Upper lobe of left lung (tissue), 6 donors: ENCODE measurements at regions not wholly inside any gene's neighbourhood (a gene's known extent, or its start where the extent isn't known, plus 50 kb on each side); places are given as distances from the start of the nearest gene placed in this dataset.

Experiments used
- ATAC-seq, 2 donors: fragments of 200-7000 bp; cut with Tn5 transposase; one replicate each; pipeline ENCODE4 v1.9.1; 2022; ENCODE audit warnings: mild to moderate bottlenecking in 2 of 2, moderate library complexity in 2 of 2; ENCODE audit not compliant: low FRiP score in 2 of 2
- DNase-seq, 2 donors: peaks; one replicate each; pipeline ENCODE4 v3.0.0-alpha.2; 2019 to 2020
- H3K27ac ChIP-seq, 4 donors: fragments of 200-600 bp; sonication (generic); one replicate each; pipeline ENCODE4 v1.5.1; 2016 to 2019
- H3K27me3 ChIP-seq, 4 donors: fragments of 200-600 bp; sonication (generic); one replicate each; pipeline ENCODE4 v1.5.1; 2017 to 2019
- H3K36me3 ChIP-seq, 4 donors: fragments of 200-600 bp; sonication (generic); one replicate each; pipeline ENCODE4 v1.5.1; 2016 to 2019
- H3K4me1 ChIP-seq, 4 donors: fragments of 200-600 bp; sonication (generic); one replicate each; pipeline ENCODE4 v1.5.1; 2018 to 2019
- H3K4me3 ChIP-seq, 4 donors: fragments of 200-600 bp; sonication (generic); one replicate each; pipeline ENCODE4 v1.5.1; 2017 to 2019; ENCODE audit warnings: mild to moderate bottlenecking in 2 of 4, moderate library complexity in 1 of 4
- H3K9me3 ChIP-seq, 4 donors: fragments of 200-600 bp; sonication (generic); one replicate each; pipeline ENCODE4 v1.5.1; 2018 to 2019
- EP300 ChIP-seq, 4 donors: sonication (generic); formaldehyde crosslinking; IDR thresholded peaks; one replicate each; pipeline ENCODE4 v1.5.1; 2017; ENCODE audit warnings: antibody characterized with exemption in 4 of 4, control low read depth in 2 of 4
- POLR2A ChIP-seq, 4 donors: fragments of 450-650 bp; IDR thresholded peaks; one replicate each; pipeline ENCODE4 v1.5.1; 2016 to 2017; ENCODE audit warnings: antibody characterized with exemption in 4 of 4, mild to moderate bottlenecking in 2 of 4
- POLR2AphosphoS5 ChIP-seq, 2 donors: sonication (generic); formaldehyde crosslinking; IDR thresholded peaks; one replicate each; pipeline ENCODE4 v1.5.1; 2017; ENCODE audit warnings: antibody characterized with exemption in 2 of 2
- WGBS, 2 donors: methylation state at CpG; one replicate each; pipeline ENCODE4 v1.1.5; 2017 to 2018; 5-methylcytosine and 5-hydroxymethylcytosine counted together
- TF ChIP-seq, protein P1 (sequence below), 6 experiments: fragments of 450-650 bp in 4 of 6; fragments of 200-600 bp in 2 of 6; sonication (generic) in 2 of 6; IDR thresholded peaks; one replicate each; pipeline ENCODE4 v1.5.1; 2016 to 2019; ENCODE audit warnings: antibody characterized with exemption in 6 of 6
- donor health status: DM: no; HTN: no; CAD: no; lungs with moderate emphysema.
- donor health status: DM: no; HTN: yes; CAD: no; lungs with severe emphysema.

DNA sequence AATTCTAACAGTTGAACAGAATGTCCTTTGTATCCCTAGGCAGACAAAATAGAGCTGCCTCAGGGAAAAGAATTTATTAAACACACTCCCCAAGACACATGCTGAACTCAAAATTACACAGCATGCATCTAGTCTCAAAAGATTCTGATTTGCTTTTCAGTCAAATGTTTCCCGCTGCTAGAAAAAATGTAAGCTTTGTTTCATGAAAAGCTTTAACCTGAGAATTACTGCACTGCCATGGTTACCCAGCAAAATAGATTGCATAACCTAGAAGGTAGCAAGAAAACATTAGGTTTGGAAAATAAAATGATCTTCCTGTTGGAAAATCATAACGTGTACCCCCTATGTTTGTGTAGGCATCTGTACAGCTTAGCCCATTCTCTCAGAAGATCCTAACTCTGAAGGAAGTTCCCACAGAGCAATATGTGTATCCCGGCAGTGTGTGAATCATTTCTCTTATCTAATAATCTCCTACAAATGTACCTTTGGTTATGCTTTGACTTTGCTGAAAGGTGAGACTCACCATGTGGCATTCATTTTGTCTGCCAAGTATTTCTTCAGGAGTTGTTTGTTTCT lies 646.9 kb downstream of the STPG2 start:
- WGBS, 2 donors = 49% methylated on average over 3 of the region's 3 CpGs
- no peak for ATAC-seq

DNA sequence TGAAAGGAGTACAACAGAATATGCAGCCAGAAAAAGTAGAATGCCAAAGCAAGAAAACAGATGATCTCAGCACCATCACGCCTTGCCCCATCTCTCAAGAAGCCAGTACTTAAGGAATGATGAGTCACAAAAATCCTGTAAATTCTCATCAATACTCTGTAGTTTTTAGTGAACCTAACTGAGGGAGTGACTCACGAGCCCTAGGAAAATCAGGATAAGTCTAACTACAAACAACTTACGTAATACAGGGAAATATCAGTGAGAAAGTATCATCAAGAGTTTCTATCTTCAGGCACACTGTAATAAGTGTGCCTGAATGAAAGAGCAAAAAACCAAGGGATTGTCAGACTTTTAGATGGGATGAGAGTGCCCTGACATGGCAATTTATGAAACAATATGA lies 644.4 kb downstream of the STPG2 start:
- no peak overlapping the region for H3K4me3 ChIP-seq
- WGBS, 2 donors = 75 to 91% methylated on average over 3 of the region's 3 CpGs
- no peaks in the 10 kb centered on the region for H3K9me3 ChIP-seq
- H3K27me3 ChIP-seq = no peaks in the 10 kb centered on the region
- peak in 1 of 2 donors; percentile 72 for ATAC-seq
- no peak for DNase-seq
- TF ChIP-seq POLR2A (IDR thresholded peaks at IDR 0.05) = no peak
- no peak for TF ChIP-seq EP300 (IDR thresholded peaks at IDR 0.05)
- TF ChIP-seq, protein P1, sequence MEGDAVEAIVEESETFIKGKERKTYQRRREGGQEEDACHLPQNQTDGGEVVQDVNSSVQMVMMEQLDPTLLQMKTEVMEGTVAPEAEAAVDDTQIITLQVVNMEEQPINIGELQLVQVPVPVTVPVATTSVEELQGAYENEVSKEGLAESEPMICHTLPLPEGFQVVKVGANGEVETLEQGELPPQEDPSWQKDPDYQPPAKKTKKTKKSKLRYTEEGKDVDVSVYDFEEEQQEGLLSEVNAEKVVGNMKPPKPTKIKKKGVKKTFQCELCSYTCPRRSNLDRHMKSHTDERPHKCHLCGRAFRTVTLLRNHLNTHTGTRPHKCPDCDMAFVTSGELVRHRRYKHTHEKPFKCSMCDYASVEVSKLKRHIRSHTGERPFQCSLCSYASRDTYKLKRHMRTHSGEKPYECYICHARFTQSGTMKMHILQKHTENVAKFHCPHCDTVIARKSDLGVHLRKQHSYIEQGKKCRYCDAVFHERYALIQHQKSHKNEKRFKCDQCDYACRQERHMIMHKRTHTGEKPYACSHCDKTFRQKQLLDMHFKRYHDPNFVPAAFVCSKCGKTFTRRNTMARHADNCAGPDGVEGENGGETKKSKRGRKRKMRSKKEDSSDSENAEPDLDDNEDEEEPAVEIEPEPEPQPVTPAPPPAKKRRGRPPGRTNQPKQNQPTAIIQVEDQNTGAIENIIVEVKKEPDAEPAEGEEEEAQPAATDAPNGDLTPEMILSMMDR (IDR thresholded peaks at IDR 0.05) = no peak
- no peak for TF ChIP-seq POLR2AphosphoS5 (IDR thresholded peaks at IDR 0.05)
- H3K27ac ChIP-seq = no peak overlapping the region
- no peaks in the 10 kb centered on the region for H3K36me3 ChIP-seq
- H3K4me1 ChIP-seq = no peaks in the 10 kb centered on the region

More for the DNA sequence above, 646.9 kb downstream of the STPG2 start:
- no peaks in the 10 kb centered on the region for H3K27me3 ChIP-seq
- no peak for TF ChIP-seq POLR2A (IDR thresholded peaks at IDR 0.05)
- TF ChIP-seq, protein P1 (IDR thresholded peaks at IDR 0.05) = no peak
- no peak for TF ChIP-seq EP300 (IDR thresholded peaks at IDR 0.05)
- no peak for TF ChIP-seq POLR2AphosphoS5 (IDR thresholded peaks at IDR 0.05)
- H3K9me3 ChIP-seq = no peaks in the 10 kb centered on the region
- H3K36me3 ChIP-seq = no peaks in the 10 kb centered on the region
- no peaks in the 10 kb centered on the region for H3K4me1 ChIP-seq
- no peak overlapping the region for H3K27ac ChIP-seq
- H3K4me3 ChIP-seq = no peak overlapping the region
- DNase-seq = no peak

GRCh38 chr4:97500423-97500822 lies 642.9 kb downstream of the STPG2 start:
- DNase-seq (no peak), ATAC-seq (no peak)
- no peak overlapping the region for H3K27ac ChIP-seq
- H3K4me1 ChIP-seq = no peaks in the 10 kb centered on the region
- no peaks in the 10 kb centered on the region for H3K36me3 ChIP-seq
- WGBS, 2 donors = 81 to 91% methylated on average over 2 of the region's 2 CpGs
- no peaks in the 10 kb centered on the region for H3K9me3 ChIP-seq
- no peaks in the 10 kb centered on the region for H3K27me3 ChIP-seq
- no peak for TF ChIP-seq POLR2A (IDR thresholded peaks at IDR 0.05)
- no peak for TF ChIP-seq POLR2AphosphoS5 (IDR thresholded peaks at IDR 0.05)
- TF ChIP-seq, protein P1 (IDR thresholded peaks at IDR 0.05) = no peak
- TF ChIP-seq EP300 (IDR thresholded peaks at IDR 0.05) = no peak
- H3K4me3 ChIP-seq = no peak overlapping the region

GRCh38 chr4:97504713-97505112 lies 638.6 kb downstream of the STPG2 start:
- no peak overlapping the region for H3K27ac ChIP-seq
- no peak for TF ChIP-seq EP300 (IDR thresholded peaks at IDR 0.05)
- TF ChIP-seq POLR2A (IDR thresholded peaks at IDR 0.05) = no peak
- TF ChIP-seq, protein P1 (IDR thresholded peaks at IDR 0.05) = no peak
- no peak for TF ChIP-seq POLR2AphosphoS5 (IDR thresholded peaks at IDR 0.05)
- H3K4me1 ChIP-seq = no peaks in the 10 kb centered on the region
- no peak for ATAC-seq
- DNase-seq = no peak
- no peaks in the 10 kb centered on the region for H3K36me3 ChIP-seq
- no peak overlapping the region for H3K4me3 ChIP-seq
- H3K9me3 ChIP-seq = no peaks in the 10 kb centered on the region
- no peaks in the 10 kb centered on the region for H3K27me3 ChIP-seq

GRCh38 chr4:97507587-97508245 lies 635.6 kb downstream of the STPG2 start:
- Histone ChIP-seq H3K4me3 (no peak overlapping the region), H3K27ac (no peak overlapping the region), H3K36me3 (no peaks in the 10 kb centered on the region), H3K27me3 (no peaks in the 10 kb centered on the region), H3K9me3 (no peaks in the 10 kb centered on the region), H3K4me1 (no peaks in the 10 kb centered on the region)
- ATAC-seq (no peak), DNase-seq (no peak)
- TF ChIP-seq EP300 (IDR thresholded peaks at IDR 0.05) (no peak), POLR2A (IDR thresholded peaks at IDR 0.05) (no peak), POLR2AphosphoS5 (IDR thresholded peaks at IDR 0.05) (no peak)
- TF ChIP-seq, protein P1 (IDR thresholded peaks at IDR 0.05) = no peak
- 86 to 95% methylated on average over 2 of the region's 2 CpGs for WGBS, 2 donors
